PC-9 (cell line): ENCODE measurements at regions not wholly inside any gene's neighbourhood (a gene's known extent, or its start where the extent isn't known, plus 50 kb on each side); places are given as distances from the start of the nearest gene placed in this dataset.

Source experiments
- BruUV-seq: library from RNA; stranded (reverse); fragments of 400-500 nt; replicated peaks from 2 replicates; lab custom pipeline; 2021; lab: Mats Ljungman, UMichigan
- CTCF ChIA-PET: fragments of 300-600 bp; sonication (Branson Sonifier 250); formaldehyde crosslinking; loops from one replicate; lab custom pipeline; 2022; ENCODE audit warnings: antibody characterized with exemption; lab: Charles Lee
- POLR2A ChIA-PET: fragments of 300-600 bp; sonication (Branson Sonifier 250); formaldehyde crosslinking; loops from one replicate; lab custom pipeline; 2022; ENCODE audit warnings: antibody characterized with exemption; ENCODE audit not compliant: unreplicated experiment; lab: Charles Lee
- DNase-seq, 2 experiments: peaks; one replicate each; pipeline versions ENCODE4 v3.0.0 to v3.0.0-alpha.2; 2015 to 2022; ENCODE audit warnings: mixed read lengths in 1 of 2
- H2AFZ ChIP-seq: fragments of 200-600 bp; sonication (generic); 2 replicates; pipeline ENCODE4 v1.8.1; 2017; ENCODE audit warnings: antibody characterized with exemption
- H3F3A ChIP-seq: fragments of 200-600 bp; sonication (generic); 2 replicates; pipeline ENCODE4 v1.8.1; 2017; ENCODE audit warnings: antibody characterized with exemption, mild to moderate bottlenecking, low read depth; ENCODE audit not compliant: insufficient read depth
- H3K27ac ChIP-seq: fragments of 200-600 bp; sonication (generic); 2 replicates; pipeline ENCODE4 v1.6.1; 2016; ENCODE audit warnings: mixed run types
- H3K27me3 ChIP-seq: fragments of 200-600 bp; sonication (generic); 2 replicates; pipeline ENCODE4 v1.6.1; 2016; ENCODE audit warnings: low read depth, mixed run types; ENCODE audit not compliant: insufficient read depth
- H3K36me3 ChIP-seq: fragments of 200-600 bp; sonication (generic); 2 replicates; pipeline ENCODE4 v1.6.1; 2016; ENCODE audit warnings: low read depth, mixed run types
- H3K4me1 ChIP-seq: fragments of 200-600 bp; sonication (generic); replicated peaks from 2 replicates; pipeline ENCODE4 v1.6.1; 2016; ENCODE audit warnings: mixed run types; ENCODE audit not compliant: insufficient read depth
- H3K4me2 ChIP-seq: fragments of 200-600 bp; sonication (generic); 2 replicates; pipeline ENCODE4 v1.6.1; 2017; ENCODE audit warnings: mixed run types
- H3K4me3 ChIP-seq: fragments of 200-600 bp; sonication (generic); 2 replicates; pipeline ENCODE4 v1.6.1; 2016; ENCODE audit warnings: mixed run types
- H3K79me2 ChIP-seq: fragments of 200-600 bp; sonication (generic); 2 replicates; pipeline ENCODE4 v1.6.1; 2017; ENCODE audit warnings: low read depth, mixed run types
- H3K9me2 ChIP-seq: fragments of 200-600 bp; sonication (generic); 2 replicates; pipeline ENCODE4 v1.8.1; 2017; ENCODE audit warnings: mild to moderate bottlenecking; ENCODE audit not compliant: insufficient read depth
- H3K9me3 ChIP-seq: fragments of 200-600 bp; sonication (generic); 2 replicates; pipeline ENCODE4 v1.8.1; 2016; ENCODE audit warnings: low read depth; ENCODE audit not compliant: insufficient read depth
- H4K20me1 ChIP-seq: fragments of 200-600 bp; sonication (generic); 2 replicates; pipeline ENCODE4 v1.8.1; 2017; ENCODE audit not compliant: insufficient read depth
- EZH2 ChIP-seq: fragments of 200-600 bp; sonication (generic); IDR thresholded peaks from 2 replicates; pipeline ENCODE4 v1.8.0; 2017; ENCODE audit warnings: antibody characterized with exemption, low read depth
- intact Hi-C: fragments of 100-400 bp; cut with micrococcal nuclease; formaldehyde crosslinking; loops from one replicate; pipeline ENCODE4 v1.10.0; 2022; ENCODE audit not compliant: unreplicated experiment
- TF ChIP-seq, protein P1 (sequence below): fragments of 200-600 bp; sonication (generic); conservative IDR thresholded peaks from 2 replicates; pipeline ENCODE4 v1.6.1; 2017; ENCODE audit warnings: mixed run types, antibody characterized with exemption, mild to moderate bottlenecking, moderate library complexity

DNA sequence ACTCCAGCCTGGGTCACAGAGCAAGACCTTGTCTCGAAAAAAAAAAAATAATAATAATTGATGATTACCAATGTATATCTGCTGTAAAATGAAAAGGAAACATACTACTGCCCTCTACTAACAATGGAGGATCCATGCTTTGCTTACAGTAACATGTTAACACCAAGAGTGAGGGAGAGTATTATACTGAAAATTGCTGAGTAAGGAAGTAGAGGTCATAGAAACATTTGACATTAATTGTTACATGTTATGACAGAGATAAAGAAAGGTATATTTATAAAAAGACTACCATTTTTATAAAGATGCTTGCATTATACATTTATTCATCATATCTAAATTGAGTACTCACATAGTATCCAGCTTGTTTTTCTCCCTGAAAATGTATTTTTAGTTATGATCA is 1989.8 kb upstream of the TENM3 start:
- no peaks in the 10 kb centered on the region for H3F3A ChIP-seq
- no peaks in the 10 kb centered on the region for H3K9me3 ChIP-seq

DNA sequence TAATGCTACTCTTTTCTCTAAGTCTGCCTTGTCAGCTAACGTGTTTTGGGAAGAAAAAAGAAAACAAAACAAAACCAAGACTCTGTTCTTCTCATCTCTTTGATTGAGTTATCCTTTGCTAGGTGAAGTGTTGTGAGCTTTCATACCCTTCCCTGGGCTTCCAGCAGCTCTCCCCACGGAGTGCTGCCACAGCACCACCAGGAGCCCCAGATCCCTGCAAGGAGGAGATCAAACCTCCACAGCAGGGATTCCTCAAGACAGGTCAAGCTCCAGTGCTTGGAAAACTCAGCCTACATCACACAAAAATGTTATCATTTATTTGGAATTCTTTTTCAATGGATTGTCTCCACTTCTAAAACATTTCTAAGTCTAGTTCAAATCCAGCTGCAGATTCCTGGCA is 1981.9 kb upstream of the TENM3 start:
- no peak for DNase-seq
- H3K9me3 ChIP-seq = no peaks in the 10 kb centered on the region
- no peaks in the 10 kb centered on the region for H3F3A ChIP-seq
- no TSS peak for BruUV-seq
- H3K27ac ChIP-seq = no peak overlapping the region
- H3K4me2 ChIP-seq = no peak overlapping the region
- no peak overlapping the region for H2AFZ ChIP-seq
- ChIA-PET POLR2A (no interaction called here), CTCF (no interaction called here)
- H3K36me3 ChIP-seq = no peaks in the 10 kb centered on the region
- H4K20me1 ChIP-seq = no peaks in the 10 kb centered on the region
- no peak for TF ChIP-seq EZH2
- TF ChIP-seq, protein P1, sequence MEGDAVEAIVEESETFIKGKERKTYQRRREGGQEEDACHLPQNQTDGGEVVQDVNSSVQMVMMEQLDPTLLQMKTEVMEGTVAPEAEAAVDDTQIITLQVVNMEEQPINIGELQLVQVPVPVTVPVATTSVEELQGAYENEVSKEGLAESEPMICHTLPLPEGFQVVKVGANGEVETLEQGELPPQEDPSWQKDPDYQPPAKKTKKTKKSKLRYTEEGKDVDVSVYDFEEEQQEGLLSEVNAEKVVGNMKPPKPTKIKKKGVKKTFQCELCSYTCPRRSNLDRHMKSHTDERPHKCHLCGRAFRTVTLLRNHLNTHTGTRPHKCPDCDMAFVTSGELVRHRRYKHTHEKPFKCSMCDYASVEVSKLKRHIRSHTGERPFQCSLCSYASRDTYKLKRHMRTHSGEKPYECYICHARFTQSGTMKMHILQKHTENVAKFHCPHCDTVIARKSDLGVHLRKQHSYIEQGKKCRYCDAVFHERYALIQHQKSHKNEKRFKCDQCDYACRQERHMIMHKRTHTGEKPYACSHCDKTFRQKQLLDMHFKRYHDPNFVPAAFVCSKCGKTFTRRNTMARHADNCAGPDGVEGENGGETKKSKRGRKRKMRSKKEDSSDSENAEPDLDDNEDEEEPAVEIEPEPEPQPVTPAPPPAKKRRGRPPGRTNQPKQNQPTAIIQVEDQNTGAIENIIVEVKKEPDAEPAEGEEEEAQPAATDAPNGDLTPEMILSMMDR = no peak
- H3K4me3 ChIP-seq = no peak overlapping the region
- intact Hi-C loops = no loop called here
- no peaks in the 10 kb centered on the region for H3K4me1 ChIP-seq
- no peaks in the 10 kb centered on the region for H3K9me2 ChIP-seq
- H3K79me2 ChIP-seq = no peaks in the 10 kb centered on the region
- no peaks in the 10 kb centered on the region for H3K27me3 ChIP-seq

More for the DNA sequence above, 1989.8 kb upstream of the TENM3 start:
- H3K79me2 ChIP-seq = no peaks in the 10 kb centered on the region
- H3K4me1 ChIP-seq = no peaks in the 10 kb centered on the region
- CTCF ChIA-PET = no interaction called here
- no peak for TF ChIP-seq EZH2
- TF ChIP-seq, protein P1 = no peak
- no peak for DNase-seq
- H3K27me3 ChIP-seq = no peaks in the 10 kb centered on the region
- intact Hi-C loops = no loop called here
- H3K9me2 ChIP-seq = no peaks in the 10 kb centered on the region
- H2AFZ ChIP-seq = no peak overlapping the region
- BruUV-seq = no TSS peak
- H4K20me1 ChIP-seq = no peaks in the 10 kb centered on the region
- H3K27ac ChIP-seq = no peak overlapping the region
- no peaks in the 10 kb centered on the region for H3K36me3 ChIP-seq
- no peak overlapping the region for H3K4me2 ChIP-seq
- POLR2A ChIA-PET = no interaction called here
- H3K4me3 ChIP-seq = no peak overlapping the region

DNA sequence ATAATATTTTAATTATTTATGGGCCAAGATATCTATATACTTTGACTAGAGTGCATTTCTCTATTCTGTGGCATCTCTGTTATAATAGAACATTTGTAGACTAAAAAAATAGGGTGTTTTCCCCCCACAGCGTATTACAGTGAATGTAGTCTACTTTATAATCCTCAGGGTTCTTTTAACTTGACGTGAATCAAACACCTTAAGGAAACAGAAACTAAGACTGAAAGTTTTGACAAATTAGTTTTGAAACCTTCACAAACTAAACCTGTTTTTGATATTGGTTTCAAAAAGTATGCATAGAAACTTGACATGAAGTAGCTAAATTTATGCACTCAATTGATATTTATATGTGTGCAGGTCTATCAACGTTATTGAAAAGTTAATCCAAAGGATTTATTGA is 1963.1 kb upstream of the TENM3 start:
- no TSS peak for BruUV-seq
- Histone ChIP-seq H3K9me3 (no peaks in the 10 kb centered on the region), H3K4me2 (no peak overlapping the region), H4K20me1 (no peaks in the 10 kb centered on the region), H2AFZ (no peak overlapping the region), H3K27ac (no peak overlapping the region), H3F3A (no peaks in the 10 kb centered on the region), H3K36me3 (no peaks in the 10 kb centered on the region), H3K9me2 (no peaks in the 10 kb centered on the region), H3K27me3 (no peaks in the 10 kb centered on the region), H3K4me1 (no peaks in the 10 kb centered on the region), H3K4me3 (no peak overlapping the region), H3K79me2 (no peaks in the 10 kb centered on the region)
- ChIA-PET CTCF (no interaction called here), POLR2A (no interaction called here)
- intact Hi-C loops = no loop called here
- DNase-seq = no peak
- TF ChIP-seq EZH2 = no peak
- TF ChIP-seq, protein P1 = no peak
